CD1c-positive myeloid dendritic cell (primary cell): ENCODE measurements at regions not wholly inside any gene's neighbourhood (a gene's known extent, or its start where the extent isn't known, plus 50 kb on each side); places are given as distances from the start of the nearest gene placed in this dataset.
"Not testable (repeated sequence)": the region's sequence is repeated elsewhere in the genome, so short reads cannot be mapped to it uniquely, and the experiment has no call there.

Experiments
- DNase-seq: peaks from one replicate; pipeline ENCODE4 v3.0.0-alpha.2; 2016; ENCODE audit errors: extremely low spot score

GRCh38 chr3:95271395-95271794, 1208.5 kb downstream of the NSUN3 start:
- DNase-seq = no peak

- DNase-seq = no peak
Measured at GRCh38 chr3:95272166-95272565, 1209.3 kb downstream of the NSUN3 start.

- DNase-seq = no peak
Measured at GRCh38 chr3:95272781-95273180, 1209.9 kb downstream of the NSUN3 start.

- no peak for DNase-seq
Measured at GRCh38 chr3:95277613-95278012, 1214.8 kb downstream of the NSUN3 start.

- no peak for DNase-seq
Measured at GRCh38 chr3:95280711-95281352, 1218.0 kb downstream of the NSUN3 start.

- no peak for DNase-seq
Measured at GRCh38 chr3:95289295-95289694, 1226.4 kb downstream of the NSUN3 start.

GRCh38 chr3:95297581-95297980, 1234.7 kb downstream of the NSUN3 start:
- DNase-seq = no peak

- no peak for DNase-seq
Measured at GRCh38 chr3:95302044-95302443, 1239.2 kb downstream of the NSUN3 start.

GRCh38 chr3:95310560-95310959, 1247.7 kb downstream of the NSUN3 start:
- no peak for DNase-seq

- no peak for DNase-seq
Measured at GRCh38 chr3:95311272-95311671, 1248.4 kb downstream of the NSUN3 start.

GRCh38 chr3:95312650-95313049, 1249.8 kb downstream of the NSUN3 start:
- no peak for DNase-seq

- DNase-seq = no peak
Measured at GRCh38 chr3:95319921-95320494, 1257.1 kb downstream of the NSUN3 start.

- DNase-seq = no peak
Measured at GRCh38 chr3:95327478-95327877, 1264.6 kb downstream of the NSUN3 start.

- DNase-seq = no peak
Measured at GRCh38 chr3:95333826-95334225, 1271.0 kb downstream of the NSUN3 start.

GRCh38 chr3:95334461-95334860, 1271.6 kb downstream of the NSUN3 start:
- no peak for DNase-seq

- no peak for DNase-seq
Measured at GRCh38 chr3:95335517-95335916, 1272.7 kb downstream of the NSUN3 start.

- no peak for DNase-seq
Measured at GRCh38 chr3:95338446-95338845, 1275.6 kb downstream of the NSUN3 start.

- no peak for DNase-seq
Measured at GRCh38 chr3:95341314-95341713, 1278.5 kb downstream of the NSUN3 start.

GRCh38 chr3:95343228-95343627, 1280.4 kb downstream of the NSUN3 start:
- DNase-seq = no peak

GRCh38 chr3:95343767-95344166, 1280.9 kb downstream of the NSUN3 start:
- no peak for DNase-seq

- DNase-seq = not testable (repeated sequence)
Measured at GRCh38 chr3:95347936-95348335, 1285.1 kb downstream of the NSUN3 start.

GRCh38 chr3:95348879-95349278, 1286.0 kb downstream of the NSUN3 start:
- no peak for DNase-seq

GRCh38 chr3:95350049-95350448, 1287.2 kb downstream of the NSUN3 start:
- no peak for DNase-seq

- no peak for DNase-seq
Measured at GRCh38 chr3:95351158-95351557, 1288.3 kb downstream of the NSUN3 start.
